ENCODE measurements at regions not wholly inside any gene's neighbourhood (a gene's known extent, or its start where the extent isn't known, plus 50 kb on each side); places are given as distances from the start of the nearest gene placed in this dataset.

DNA sequence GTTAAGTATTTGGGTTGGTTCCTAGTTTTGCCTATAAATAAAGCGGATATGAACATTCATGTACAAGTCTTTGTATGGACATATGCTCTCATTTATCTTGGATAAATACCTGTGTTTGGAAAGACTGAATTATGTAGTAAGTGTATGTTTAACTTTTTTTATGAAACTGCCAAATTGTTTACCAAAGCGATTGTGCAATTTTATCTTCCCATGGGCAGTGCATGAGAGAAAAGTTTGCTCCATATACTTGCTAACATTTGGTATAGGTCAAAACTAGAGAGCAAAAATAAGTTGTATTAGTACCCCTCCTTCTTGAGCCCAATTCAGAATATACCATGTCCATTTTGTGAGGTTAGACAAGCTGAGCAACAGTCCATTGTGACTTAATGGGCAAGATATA, 502.6 kb downstream of the SQOR start:
- no peak overlapping the region for H3K27ac ChIP-seq (ENCODE audit: low read depth, low read length)
- no peaks in the 10 kb centered on the region for H3K27me3 ChIP-seq (ENCODE audit: control insufficient read depth in 2 of 2, insufficient read depth in 2 of 2, low read length in 2 of 2)
- no peaks in the 10 kb centered on the region for H3K4me1 ChIP-seq (ENCODE audit: control insufficient read depth in 2 of 2, insufficient read depth in 2 of 2, low read length in 2 of 2)
- POLR2A ChIA-PET: no interaction called here
- no peak for DNase-seq
- H3K9me3 Mint-ChIP-seq: peaks cover 1 to 24% (median 11%) of the 10 kb centered on the region in 11 donors
- CTCF ChIA-PET: no interaction called here
- peaks cover 0 to under 1% (median 0%) of the 10 kb centered on the region in 3 experiments for H3K9me3 ChIP-seq (ENCODE audit: control insufficient read depth in 2 of 3, low read length in 3 of 3)
- no peaks in the 10 kb centered on the region for H3K36me3 ChIP-seq (ENCODE audit: control insufficient read depth in 2 of 3, insufficient read depth in 3 of 3, low read length in 3 of 3)
- ATAC-seq: no peak
- H3K27ac Mint-ChIP-seq: no peak overlapping the region
- no peaks in the 10 kb centered on the region for H3K4me1 Mint-ChIP-seq
- peaks cover 0 to 7% (median 0%) of the 10 kb centered on the region in 5 donors for H3K27me3 Mint-ChIP-seq
- intact Hi-C loops (cut with micrococcal nuclease): no loop called here
- H3K4me3 ChIP-seq (ENCODE audit: low read length): no peak overlapping the region
- peaks cover 0 to 4% (median 0%) of the 10 kb centered on the region in 5 donors for H3K36me3 Mint-ChIP-seq
- no peak overlapping the region for H3K4me3 Mint-ChIP-seq

DNA sequence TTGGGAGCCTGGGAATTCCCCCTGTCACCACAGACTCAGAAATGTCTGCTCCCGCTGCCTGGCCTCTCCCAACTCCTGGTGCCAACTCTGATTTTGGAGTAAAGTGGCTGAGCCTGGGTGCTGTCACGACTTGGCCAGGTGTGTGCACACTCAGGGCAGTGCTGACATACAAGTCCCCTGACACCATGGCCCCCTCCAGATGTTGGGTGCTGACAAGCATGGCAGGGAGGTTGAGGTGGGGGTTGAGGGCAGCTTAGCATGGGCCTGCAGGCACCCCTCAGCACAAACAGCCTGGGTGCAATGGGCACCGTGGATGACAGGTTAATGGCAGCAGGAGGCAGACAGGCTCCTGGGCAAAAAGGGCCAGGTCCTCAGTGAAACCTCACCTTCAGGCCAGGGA, 511.2 kb downstream of the SQOR start:
- no peaks in the 10 kb centered on the region for H3K4me1 ChIP-seq (ENCODE audit: control insufficient read depth in 2 of 2, insufficient read depth in 2 of 2, low read length in 2 of 2)
- no peaks in the 10 kb centered on the region for H3K36me3 ChIP-seq (ENCODE audit: control insufficient read depth in 2 of 3, insufficient read depth in 3 of 3, low read length in 3 of 3)
- Mint-ChIP-seq H3K4me1 (no peaks in the 10 kb centered on the region), H3K36me3 (no peaks in the 10 kb centered on the region), H3K4me3 (no peak overlapping the region), H3K27me3 (peaks cover 0 to 5% (median 0%) of the 10 kb centered on the region in 5 donors), H3K27ac (no peak overlapping the region), H3K9me3 (peaks cover 0 to 23% (median 4%) of the 10 kb centered on the region in 11 donors)
- POLR2A ChIA-PET: no interaction called here
- no peak overlapping the region for H3K27ac ChIP-seq (ENCODE audit: low read depth, low read length)
- H3K27me3 ChIP-seq (ENCODE audit: control insufficient read depth in 2 of 2, insufficient read depth in 2 of 2, low read length in 2 of 2): no peaks in the 10 kb centered on the region
- H3K4me3 ChIP-seq (ENCODE audit: low read length): no peak overlapping the region
- CTCF ChIA-PET: interaction anchor here (0.6 kb wide), 1 partner anchor 155 kb away, joined by 5 read pairs; no protein-coding TSS in a partner anchor
- intact Hi-C loops (cut with micrococcal nuclease): no loop called here
- DNase-seq (no peak), ATAC-seq (no peak)
- H3K9me3 ChIP-seq (ENCODE audit: control insufficient read depth in 2 of 3, low read length in 3 of 3): peaks cover 0 to 8% (median 0%) of the 10 kb centered on the region in 3 experiments

DNA sequence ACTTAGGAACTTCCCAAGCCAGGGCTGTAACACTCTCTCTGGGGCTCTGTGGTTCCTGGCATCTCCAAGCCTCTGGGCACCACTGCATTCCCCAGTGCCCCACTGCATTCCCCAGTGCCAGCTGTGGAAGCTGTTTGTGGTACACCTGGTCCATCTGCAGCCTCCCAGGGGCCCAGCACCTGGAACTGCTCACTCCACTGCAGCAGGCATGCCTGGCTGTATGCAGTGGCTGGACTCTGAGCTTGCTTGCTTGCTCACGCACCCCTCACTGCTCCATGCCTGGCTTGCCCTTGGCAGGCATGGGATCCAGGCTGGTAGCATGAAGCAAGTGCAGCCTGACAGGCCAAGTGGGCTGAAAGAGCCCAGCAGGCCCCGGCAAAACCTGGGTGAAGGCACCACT, 512.1 kb downstream of the SQOR start:
- no peaks in the 10 kb centered on the region for H3K36me3 ChIP-seq (ENCODE audit: control insufficient read depth in 2 of 3, insufficient read depth in 3 of 3, low read length in 3 of 3)
- Mint-ChIP-seq H3K27ac (no peak overlapping the region), H3K4me3 (no peak overlapping the region), H3K9me3 (peaks cover 0 to 23% (median 4%) of the 10 kb centered on the region in 11 donors), H3K36me3 (no peaks in the 10 kb centered on the region), H3K27me3 (peaks cover 0 to 7% (median 0%) of the 10 kb centered on the region in 5 donors), H3K4me1 (no peaks in the 10 kb centered on the region)
- H3K9me3 ChIP-seq (ENCODE audit: control insufficient read depth in 2 of 3, low read length in 3 of 3): peaks cover 0 to 8% (median 0%) of the 10 kb centered on the region in 3 experiments
- POLR2A ChIA-PET: no interaction called here
- H3K4me1 ChIP-seq (ENCODE audit: control insufficient read depth in 2 of 2, insufficient read depth in 2 of 2, low read length in 2 of 2): no peaks in the 10 kb centered on the region
- DNase-seq (no peak), ATAC-seq (no peak)
- intact Hi-C loops (cut with micrococcal nuclease): no loop called here
- CTCF ChIA-PET: interaction anchor here (0.6 kb wide), 2 partner anchors 156 to 230 kb away, joined by 3 to 5 read pairs; no protein-coding TSS in a partner anchor
- no peaks in the 10 kb centered on the region for H3K27me3 ChIP-seq (ENCODE audit: control insufficient read depth in 2 of 2, insufficient read depth in 2 of 2, low read length in 2 of 2)
- H3K27ac ChIP-seq (ENCODE audit: low read depth, low read length): no peak overlapping the region
- H3K4me3 ChIP-seq (ENCODE audit: low read length): no peak overlapping the region

DNA sequence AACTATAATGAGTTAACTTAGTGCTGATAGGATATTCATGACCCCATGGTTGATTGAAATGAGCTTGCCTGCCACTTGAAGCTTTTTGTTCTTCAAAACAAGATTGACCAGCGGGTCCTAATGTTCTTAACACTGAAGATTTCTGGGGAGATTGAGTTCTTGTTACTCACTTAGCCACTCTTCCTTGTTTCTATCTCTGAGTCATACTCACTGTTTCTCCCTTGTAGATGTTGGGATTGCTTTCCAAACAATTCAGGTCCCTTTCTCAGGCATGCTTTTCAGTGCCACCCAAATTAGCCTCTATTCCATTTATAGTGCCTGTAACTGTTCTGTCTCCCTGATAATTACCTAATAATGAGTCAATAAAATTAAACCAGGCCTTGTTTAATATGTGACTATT, 517.0 kb downstream of the SQOR start:
- ChIA-PET CTCF (no interaction called here), POLR2A (no interaction called here)
- peaks cover 0 to under 1% (median 0%) of the 10 kb centered on the region in 5 donors for H3K36me3 Mint-ChIP-seq
- Histone ChIP-seq H3K27me3 (ENCODE audit: control insufficient read depth in 2 of 2, insufficient read depth in 2 of 2, low read length in 2 of 2) (no peaks in the 10 kb centered on the region), H3K36me3 (ENCODE audit: control insufficient read depth in 2 of 3, insufficient read depth in 3 of 3, low read length in 3 of 3) (no peaks in the 10 kb centered on the region), H3K9me3 (ENCODE audit: control insufficient read depth in 2 of 3, low read length in 3 of 3) (no peaks in the 10 kb centered on the region), H3K4me3 (ENCODE audit: low read length) (no peak overlapping the region), H3K4me1 (ENCODE audit: control insufficient read depth in 2 of 2, insufficient read depth in 2 of 2, low read length in 2 of 2) (no peaks in the 10 kb centered on the region), H3K27ac (ENCODE audit: low read depth, low read length) (no peak overlapping the region)
- no peaks in the 10 kb centered on the region for H3K4me1 Mint-ChIP-seq
- intact Hi-C loops (cut with micrococcal nuclease): no loop called here
- no peak overlapping the region for H3K4me3 Mint-ChIP-seq
- H3K9me3 Mint-ChIP-seq: peaks cover 0 to 17% (median 5%) of the 10 kb centered on the region in 11 donors
- peaks cover 0 to 23% (median 0%) of the 10 kb centered on the region in 5 donors for H3K27me3 Mint-ChIP-seq
- ATAC-seq (no peak), DNase-seq (no peak)
- H3K27ac Mint-ChIP-seq: no peak overlapping the region

DNA sequence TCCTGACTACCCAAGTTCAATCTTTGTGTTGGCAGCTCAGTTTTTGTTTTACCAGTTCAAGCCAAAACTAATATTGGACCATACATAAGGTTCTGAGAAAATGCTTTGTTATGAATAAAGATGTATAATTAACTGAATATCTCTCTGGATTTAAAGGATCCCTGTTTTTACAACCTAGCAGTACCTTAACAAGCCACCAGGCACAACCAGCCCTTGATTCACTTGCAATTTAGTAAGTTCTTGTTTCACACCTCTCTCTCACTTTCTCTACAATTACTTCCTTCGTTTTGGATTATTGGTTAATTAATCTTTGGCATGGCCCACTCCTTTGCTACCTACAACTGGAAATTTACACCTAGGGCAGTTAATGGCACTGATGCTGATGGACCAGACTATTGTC, 531.9 kb downstream of the SQOR start:
- Mint-ChIP-seq H3K9me3 (peaks cover 0 to 34% (median 12%) of the 10 kb centered on the region in 11 donors), H3K27ac (no peak overlapping the region), H3K4me1 (no peaks in the 10 kb centered on the region), H3K4me3 (no peak overlapping the region), H3K27me3 (no peaks in the 10 kb centered on the region), H3K36me3 (no peaks in the 10 kb centered on the region)
- Histone ChIP-seq H3K4me3 (ENCODE audit: low read length) (no peak overlapping the region), H3K27ac (ENCODE audit: low read depth, low read length) (no peak overlapping the region), H3K27me3 (ENCODE audit: control insufficient read depth in 2 of 2, insufficient read depth in 2 of 2, low read length in 2 of 2) (no peaks in the 10 kb centered on the region), H3K4me1 (ENCODE audit: control insufficient read depth in 2 of 2, insufficient read depth in 2 of 2, low read length in 2 of 2) (no peaks in the 10 kb centered on the region), H3K36me3 (ENCODE audit: control insufficient read depth in 2 of 3, insufficient read depth in 3 of 3, low read length in 3 of 3) (no peaks in the 10 kb centered on the region), H3K9me3 (ENCODE audit: control insufficient read depth in 2 of 3, low read length in 3 of 3) (peaks cover 0 to 6% (median 0%) of the 10 kb centered on the region in 3 experiments)
- intact Hi-C loops (cut with micrococcal nuclease): no loop called here
- ChIA-PET CTCF (no interaction called here), POLR2A (no interaction called here)
- no peak for DNase-seq
- no peak for ATAC-seq

DNA sequence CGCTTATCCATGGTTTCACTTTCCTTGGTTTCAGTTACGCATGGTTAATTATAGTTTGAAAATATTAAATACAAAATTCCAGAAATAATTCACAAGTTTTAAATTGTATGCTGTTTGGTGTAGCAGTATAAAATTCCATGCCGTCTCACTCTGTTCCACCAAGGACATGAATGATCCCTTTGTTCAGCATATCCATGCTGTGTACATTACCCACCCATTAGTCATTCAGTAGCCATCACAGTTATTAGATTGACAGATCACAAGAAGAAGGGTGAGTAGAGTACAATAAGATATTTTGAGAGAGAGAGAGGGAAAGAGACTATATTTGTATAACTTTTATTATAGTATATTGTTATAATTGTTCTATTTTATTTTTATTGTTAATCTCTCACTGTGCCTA, 535.5 kb downstream of the SQOR start:
- no peak overlapping the region for H3K4me3 ChIP-seq (ENCODE audit: low read length)
- no peaks in the 10 kb centered on the region for H3K27me3 ChIP-seq (ENCODE audit: control insufficient read depth in 2 of 2, insufficient read depth in 2 of 2, low read length in 2 of 2)
- Mint-ChIP-seq H3K4me3 (no peak overlapping the region), H3K36me3 (no peaks in the 10 kb centered on the region), H3K9me3 (peaks cover 4 to 39% (median 12%) of the 10 kb centered on the region in 11 donors), H3K4me1 (no peaks in the 10 kb centered on the region), H3K27ac (no peak overlapping the region), H3K27me3 (no peaks in the 10 kb centered on the region)
- no peaks in the 10 kb centered on the region for H3K4me1 ChIP-seq (ENCODE audit: control insufficient read depth in 2 of 2, insufficient read depth in 2 of 2, low read length in 2 of 2)
- ATAC-seq: no peak
- no peak overlapping the region for H3K27ac ChIP-seq (ENCODE audit: low read depth, low read length)
- POLR2A ChIA-PET: no interaction called here
- no peaks in the 10 kb centered on the region for H3K36me3 ChIP-seq (ENCODE audit: control insufficient read depth in 2 of 3, insufficient read depth in 3 of 3, low read length in 3 of 3)
- intact Hi-C loops (cut with micrococcal nuclease): no loop called here
- no peak for DNase-seq
- CTCF ChIA-PET: no interaction called here
- peaks cover 0 to 7% (median 0%) of the 10 kb centered on the region in 3 experiments for H3K9me3 ChIP-seq (ENCODE audit: control insufficient read depth in 2 of 3, low read length in 3 of 3)

DNA sequence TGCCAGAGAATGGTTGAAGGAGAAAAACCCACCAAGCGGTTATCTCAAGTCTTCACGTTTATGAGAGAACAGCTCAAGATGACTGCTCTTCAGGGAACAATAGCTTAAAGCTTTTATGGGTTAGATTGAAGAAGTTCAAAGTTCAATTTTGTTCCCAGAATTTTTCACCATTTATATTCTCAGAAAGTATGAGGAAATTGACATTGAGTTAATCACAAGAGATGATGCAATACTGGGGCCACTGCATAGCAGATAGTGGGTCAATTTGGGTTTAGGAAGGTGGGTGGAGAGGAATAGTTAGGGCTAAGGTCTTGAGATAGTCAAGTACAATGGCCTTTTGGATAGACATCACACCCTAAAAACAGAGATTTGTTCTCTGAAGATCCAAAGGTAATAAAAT, 539.3 kb downstream of the SQOR start:
- no peaks in the 10 kb centered on the region for H3K36me3 Mint-ChIP-seq
- peaks cover 5 to 29% (median 10%) of the 10 kb centered on the region in 11 donors for H3K9me3 Mint-ChIP-seq
- CTCF ChIA-PET: no interaction called here
- H3K36me3 ChIP-seq (ENCODE audit: control insufficient read depth in 2 of 3, insufficient read depth in 3 of 3, low read length in 3 of 3): no peaks in the 10 kb centered on the region
- H3K4me3 Mint-ChIP-seq: no peak overlapping the region
- POLR2A ChIA-PET: no interaction called here
- no peaks in the 10 kb centered on the region for H3K4me1 Mint-ChIP-seq
- H3K27ac ChIP-seq (ENCODE audit: low read depth, low read length): no peak overlapping the region
- H3K27me3 Mint-ChIP-seq: no peaks in the 10 kb centered on the region
- H3K4me1 ChIP-seq (ENCODE audit: control insufficient read depth in 2 of 2, insufficient read depth in 2 of 2, low read length in 2 of 2): no peaks in the 10 kb centered on the region
- no peak overlapping the region for H3K27ac Mint-ChIP-seq
- no peaks in the 10 kb centered on the region for H3K27me3 ChIP-seq (ENCODE audit: control insufficient read depth in 2 of 2, insufficient read depth in 2 of 2, low read length in 2 of 2)
- ATAC-seq (no peak), DNase-seq (no peak)
- intact Hi-C loops (cut with micrococcal nuclease): no loop called here
- peaks cover 0 to 6% (median 0%) of the 10 kb centered on the region in 3 experiments for H3K9me3 ChIP-seq (ENCODE audit: control insufficient read depth in 2 of 3, low read length in 3 of 3)
- H3K4me3 ChIP-seq (ENCODE audit: low read length): no peak overlapping the region

Measured in naive thymus-derived CD4-positive, alpha-beta T cell (primary cell).